Fibroblast of lung (primary cell): ENCODE measurements at regions not wholly inside any gene's neighbourhood (a gene's known extent, or its start where the extent isn't known, plus 50 kb on each side); places are given as distances from the start of the nearest gene placed in this dataset.

Experiments used
- EZH2 ChIP-seq: IDR thresholded peaks from 2 replicates; pipeline ENCODE4 v1.5.1; 2012; ENCODE audit warnings: low read length, control low read depth, mild to moderate bottlenecking; ENCODE audit errors: missing control alignments
- TF ChIP-seq, protein P1 (sequence below), 2 donors: IDR thresholded peaks in 1 of 2; conservative IDR thresholded peaks in 1 of 2; 1 replicate in 1 of 2; 2 replicates in 1 of 2; pipeline ENCODE4 v1.5.1; 2011 to 2012; ENCODE audit warnings: low read length in 2 of 2, control low read depth in 1 of 2, inconsistent platforms in 1 of 2, low read depth in 1 of 2, mild to moderate bottlenecking in 1 of 2

DNA sequence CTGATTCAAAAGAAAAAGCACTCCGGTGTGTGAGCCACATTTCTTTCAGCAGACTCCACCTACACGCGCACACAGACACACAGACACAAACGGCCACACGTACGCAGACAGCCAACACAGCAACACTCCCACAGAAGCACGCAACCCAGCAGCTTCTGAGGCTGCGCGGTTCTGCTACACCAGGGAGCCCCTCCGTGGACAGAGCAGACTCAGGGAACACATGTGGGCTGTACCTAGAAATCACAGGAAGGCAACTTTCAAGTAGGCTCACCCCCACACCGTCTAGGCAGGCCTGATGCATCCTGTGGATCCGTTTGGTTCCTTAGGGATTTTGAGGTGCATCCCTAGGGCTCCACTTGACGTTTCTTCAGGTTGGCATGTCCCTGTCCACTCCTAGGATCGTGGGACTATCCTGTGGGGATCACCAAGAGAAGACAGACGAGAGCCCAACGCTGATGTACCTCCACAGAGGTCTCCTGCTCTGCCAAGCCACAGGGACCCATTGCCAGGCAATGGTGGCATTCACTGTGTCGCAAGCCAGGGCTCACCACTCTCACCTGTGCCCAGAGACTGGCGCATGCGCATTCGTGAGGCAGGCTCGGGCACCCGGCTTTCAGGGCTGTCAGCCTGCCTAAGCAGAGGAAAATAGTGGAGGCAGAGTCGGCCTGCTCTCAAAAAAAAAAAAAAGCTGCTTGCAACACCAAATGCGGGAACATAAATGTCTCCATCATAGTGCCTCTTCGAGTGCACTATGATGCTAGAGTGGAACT is 2333.3 kb downstream of the TP53TG3F start:
- TF ChIP-seq, protein P1, sequence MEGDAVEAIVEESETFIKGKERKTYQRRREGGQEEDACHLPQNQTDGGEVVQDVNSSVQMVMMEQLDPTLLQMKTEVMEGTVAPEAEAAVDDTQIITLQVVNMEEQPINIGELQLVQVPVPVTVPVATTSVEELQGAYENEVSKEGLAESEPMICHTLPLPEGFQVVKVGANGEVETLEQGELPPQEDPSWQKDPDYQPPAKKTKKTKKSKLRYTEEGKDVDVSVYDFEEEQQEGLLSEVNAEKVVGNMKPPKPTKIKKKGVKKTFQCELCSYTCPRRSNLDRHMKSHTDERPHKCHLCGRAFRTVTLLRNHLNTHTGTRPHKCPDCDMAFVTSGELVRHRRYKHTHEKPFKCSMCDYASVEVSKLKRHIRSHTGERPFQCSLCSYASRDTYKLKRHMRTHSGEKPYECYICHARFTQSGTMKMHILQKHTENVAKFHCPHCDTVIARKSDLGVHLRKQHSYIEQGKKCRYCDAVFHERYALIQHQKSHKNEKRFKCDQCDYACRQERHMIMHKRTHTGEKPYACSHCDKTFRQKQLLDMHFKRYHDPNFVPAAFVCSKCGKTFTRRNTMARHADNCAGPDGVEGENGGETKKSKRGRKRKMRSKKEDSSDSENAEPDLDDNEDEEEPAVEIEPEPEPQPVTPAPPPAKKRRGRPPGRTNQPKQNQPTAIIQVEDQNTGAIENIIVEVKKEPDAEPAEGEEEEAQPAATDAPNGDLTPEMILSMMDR (conservative IDR thresholded peaks at IDR 0.05 in 1 of 2, IDR thresholded peaks at IDR 0.05 in 1 of 2; ENCODE audit: low read depth in 1 of 2, low read length in 2 of 2) = no peak
- no peak for TF ChIP-seq EZH2
